Stimulated activated CD8-positive, alpha-beta memory T cell treated with anti-CD3 and anti-CD28 coated beads, Interleukin-15, amount 100 ng/mL, for 4 hours (primary cell): ENCODE measurements at regions not wholly inside any gene's neighbourhood (a gene's known extent, or its start where the extent isn't known, plus 50 kb on each side); places are given as distances from the start of the nearest gene placed in this dataset.
A peak's percentile ranks its signal among the peaks of the same experiment; 100 is the strongest.

Experiments used
- DNase-seq, 2 donors: peaks; one replicate each; pipeline ENCODE4 v3.0.0-alpha.2; 2020; ENCODE audit warnings: low read depth in 2 of 2

- DNase-seq: no peak
Observed at GRCh38 chr2:235358981-235359471, 134.8 kb upstream of the AGAP1 start.

- no peak for DNase-seq
Observed at GRCh38 chr2:235360446-235360845, 133.4 kb upstream of the AGAP1 start.

- DNase-seq: no peak
Observed at GRCh38 chr2:235365743-235366142, 128.1 kb upstream of the AGAP1 start.

GRCh38 chr2:235366390-235366789 lies 127.5 kb upstream of the AGAP1 start:
- no peak for DNase-seq

GRCh38 chr2:235366807-235367206 lies 127.0 kb upstream of the AGAP1 start:
- DNase-seq: no peak

- no peak for DNase-seq
Observed at GRCh38 chr2:235371018-235371417, 122.8 kb upstream of the AGAP1 start.

GRCh38 chr2:235373171-235373570 lies 120.7 kb upstream of the AGAP1 start:
- no peak for DNase-seq

GRCh38 chr2:235377176-235377575 lies 116.7 kb upstream of the AGAP1 start:
- DNase-seq: no peak

- no peak for DNase-seq
Observed at GRCh38 chr2:235378246-235378645, 115.6 kb upstream of the AGAP1 start.

GRCh38 chr2:235378944-235379343 lies 114.9 kb upstream of the AGAP1 start:
- DNase-seq: no peak

GRCh38 chr2:235381261-235381912 lies 112.5 kb upstream of the AGAP1 start:
- no peak for DNase-seq

GRCh38 chr2:235382179-235382578 lies 111.7 kb upstream of the AGAP1 start:
- DNase-seq: no peak

- DNase-seq: no peak
Observed at GRCh38 chr2:235382601-235383000, 111.2 kb upstream of the AGAP1 start.

- no peak for DNase-seq
Observed at GRCh38 chr2:235383272-235383843, 110.5 kb upstream of the AGAP1 start.

- DNase-seq: no peak
Observed at GRCh38 chr2:235384624-235385023, 109.2 kb upstream of the AGAP1 start.

GRCh38 chr2:235389626-235390025 lies 104.2 kb upstream of the AGAP1 start:
- DNase-seq: no peak

- DNase-seq: peak in 1 of 2 donors; percentile 1
Observed at GRCh38 chr2:235390108-235390815, 103.6 kb upstream of the AGAP1 start.

GRCh38 chr2:235390816-235391194 lies 103.0 kb upstream of the AGAP1 start:
- no peak for DNase-seq

GRCh38 chr2:235391921-235392615 lies 101.8 kb upstream of the AGAP1 start:
- no peak for DNase-seq

GRCh38 chr2:235394278-235394828 lies 99.5 kb upstream of the AGAP1 start:
- no peak for DNase-seq

GRCh38 chr2:235396071-235396846 lies 97.6 kb upstream of the AGAP1 start:
- DNase-seq: no peak
